ENCODE measurements at regions not wholly inside any gene's neighbourhood (a gene's known extent, or its start where the extent isn't known, plus 50 kb on each side); places are given as distances from the start of the nearest gene placed in this dataset.

GRCh38 chr2:60313470-60314172 is 239.8 kb downstream of the BCL11A start:
- no peaks in the 10 kb centered on the region for H3K36me3 ChIP-seq (ENCODE audit: insufficient read depth, low read length)
- H3K9ac ChIP-seq (ENCODE audit: low read length) = no peak overlapping the region
- no peak overlapping the region for H2AFZ ChIP-seq (ENCODE audit: low read depth, low read length)
- no peak for TF ChIP-seq EZH2 (IDR thresholded peaks at IDR 0.05; ENCODE audit: borderline replicate concordance, insufficient read depth, low read length, poor library complexity, severe bottlenecking)
- no peak for TF ChIP-seq EP300 (conservative IDR thresholded peaks at IDR 0.05; ENCODE audit: poor library complexity, severe bottlenecking)
- no peak for TF ChIP-seq POLR2AphosphoS5 (IDR thresholded peaks at IDR 0.05)
- TF ChIP-seq, protein P1, sequence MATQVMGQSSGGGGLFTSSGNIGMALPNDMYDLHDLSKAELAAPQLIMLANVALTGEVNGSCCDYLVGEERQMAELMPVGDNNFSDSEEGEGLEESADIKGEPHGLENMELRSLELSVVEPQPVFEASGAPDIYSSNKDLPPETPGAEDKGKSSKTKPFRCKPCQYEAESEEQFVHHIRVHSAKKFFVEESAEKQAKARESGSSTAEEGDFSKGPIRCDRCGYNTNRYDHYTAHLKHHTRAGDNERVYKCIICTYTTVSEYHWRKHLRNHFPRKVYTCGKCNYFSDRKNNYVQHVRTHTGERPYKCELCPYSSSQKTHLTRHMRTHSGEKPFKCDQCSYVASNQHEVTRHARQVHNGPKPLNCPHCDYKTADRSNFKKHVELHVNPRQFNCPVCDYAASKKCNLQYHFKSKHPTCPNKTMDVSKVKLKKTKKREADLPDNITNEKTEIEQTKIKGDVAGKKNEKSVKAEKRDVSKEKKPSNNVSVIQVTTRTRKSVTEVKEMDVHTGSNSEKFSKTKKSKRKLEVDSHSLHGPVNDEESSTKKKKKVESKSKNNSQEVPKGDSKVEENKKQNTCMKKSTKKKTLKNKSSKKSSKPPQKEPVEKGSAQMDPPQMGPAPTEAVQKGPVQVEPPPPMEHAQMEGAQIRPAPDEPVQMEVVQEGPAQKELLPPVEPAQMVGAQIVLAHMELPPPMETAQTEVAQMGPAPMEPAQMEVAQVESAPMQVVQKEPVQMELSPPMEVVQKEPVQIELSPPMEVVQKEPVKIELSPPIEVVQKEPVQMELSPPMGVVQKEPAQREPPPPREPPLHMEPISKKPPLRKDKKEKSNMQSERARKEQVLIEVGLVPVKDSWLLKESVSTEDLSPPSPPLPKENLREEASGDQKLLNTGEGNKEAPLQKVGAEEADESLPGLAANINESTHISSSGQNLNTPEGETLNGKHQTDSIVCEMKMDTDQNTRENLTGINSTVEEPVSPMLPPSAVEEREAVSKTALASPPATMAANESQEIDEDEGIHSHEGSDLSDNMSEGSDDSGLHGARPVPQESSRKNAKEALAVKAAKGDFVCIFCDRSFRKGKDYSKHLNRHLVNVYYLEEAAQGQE (IDR thresholded peaks at IDR 0.05; ENCODE audit: borderline replicate concordance) = no peak
- no peak for TF ChIP-seq SMC3 (conservative IDR thresholded peaks at IDR 0.05; ENCODE audit: poor library complexity)
- no peak for TF ChIP-seq TAF1 (IDR thresholded peaks at IDR 0.05; ENCODE audit: low read depth)
- TF ChIP-seq RAD21 (conservative IDR thresholded peaks at IDR 0.05) = no peak
- no peak for TF ChIP-seq MXI1 (conservative IDR thresholded peaks at IDR 0.05; ENCODE audit: poor library complexity, severe bottlenecking)
- TF ChIP-seq, protein P2, sequence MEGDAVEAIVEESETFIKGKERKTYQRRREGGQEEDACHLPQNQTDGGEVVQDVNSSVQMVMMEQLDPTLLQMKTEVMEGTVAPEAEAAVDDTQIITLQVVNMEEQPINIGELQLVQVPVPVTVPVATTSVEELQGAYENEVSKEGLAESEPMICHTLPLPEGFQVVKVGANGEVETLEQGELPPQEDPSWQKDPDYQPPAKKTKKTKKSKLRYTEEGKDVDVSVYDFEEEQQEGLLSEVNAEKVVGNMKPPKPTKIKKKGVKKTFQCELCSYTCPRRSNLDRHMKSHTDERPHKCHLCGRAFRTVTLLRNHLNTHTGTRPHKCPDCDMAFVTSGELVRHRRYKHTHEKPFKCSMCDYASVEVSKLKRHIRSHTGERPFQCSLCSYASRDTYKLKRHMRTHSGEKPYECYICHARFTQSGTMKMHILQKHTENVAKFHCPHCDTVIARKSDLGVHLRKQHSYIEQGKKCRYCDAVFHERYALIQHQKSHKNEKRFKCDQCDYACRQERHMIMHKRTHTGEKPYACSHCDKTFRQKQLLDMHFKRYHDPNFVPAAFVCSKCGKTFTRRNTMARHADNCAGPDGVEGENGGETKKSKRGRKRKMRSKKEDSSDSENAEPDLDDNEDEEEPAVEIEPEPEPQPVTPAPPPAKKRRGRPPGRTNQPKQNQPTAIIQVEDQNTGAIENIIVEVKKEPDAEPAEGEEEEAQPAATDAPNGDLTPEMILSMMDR (IDR thresholded peaks at IDR 0.05; ENCODE audit: poor library complexity, severe bottlenecking) = no peak
- H3K9me2 ChIP-seq (ENCODE audit: insufficient read depth, low read length) = no peaks in the 10 kb centered on the region
- H3K27me3 ChIP-seq (ENCODE audit: insufficient read depth, low read depth, low read length) = no peaks in the 10 kb centered on the region
- H3F3A ChIP-seq (ENCODE audit: insufficient read depth, low read length, poor library complexity, severe bottlenecking) = no peaks in the 10 kb centered on the region
- no peaks in the 10 kb centered on the region for H3K79me2 ChIP-seq (replicated peaks; ENCODE audit: insufficient read depth, low read length)
- H3K9me3 ChIP-seq (ENCODE audit: low read length) = no peaks in the 10 kb centered on the region
- no peaks in the 10 kb centered on the region for H4K20me1 ChIP-seq (ENCODE audit: insufficient read depth)
- H3K4me3 ChIP-seq (ENCODE audit: low read length) = no peak overlapping the region
- H3K4me2 ChIP-seq (ENCODE audit: low read length) = no peak overlapping the region
- H3K27ac ChIP-seq (ENCODE audit: low read length) = no peak overlapping the region

DNA sequence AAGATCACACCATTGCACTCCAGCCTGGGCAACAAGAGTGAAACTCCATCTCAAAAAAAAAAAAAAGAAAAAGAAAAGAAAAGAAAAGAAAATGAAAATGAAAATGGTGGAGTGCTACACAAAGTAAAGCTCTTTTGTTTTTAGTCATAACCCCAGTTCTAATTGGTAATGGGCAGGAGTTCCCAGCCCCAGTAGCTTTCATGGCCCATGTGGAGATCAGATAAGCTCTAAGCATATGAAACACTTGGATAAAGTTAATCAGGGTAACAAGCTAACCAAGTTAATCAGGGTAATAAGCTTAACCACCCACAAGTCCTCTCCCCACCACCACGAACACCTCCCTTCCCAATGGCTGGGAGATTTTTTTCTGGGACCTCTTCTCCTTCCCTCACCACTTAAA is 240.8 kb downstream of the BCL11A start:
- TF ChIP-seq EP300 (conservative IDR thresholded peaks at IDR 0.05; ENCODE audit: poor library complexity, severe bottlenecking) (no peak), SMC3 (conservative IDR thresholded peaks at IDR 0.05; ENCODE audit: poor library complexity) (no peak), RAD21 (conservative IDR thresholded peaks at IDR 0.05) (no peak), TAF1 (IDR thresholded peaks at IDR 0.05; ENCODE audit: low read depth) (no peak), MXI1 (conservative IDR thresholded peaks at IDR 0.05; ENCODE audit: poor library complexity, severe bottlenecking) (no peak)
- TF ChIP-seq, protein P1 (IDR thresholded peaks at IDR 0.05; ENCODE audit: borderline replicate concordance) = no peak
- TF ChIP-seq, protein P2 (IDR thresholded peaks at IDR 0.05; ENCODE audit: poor library complexity, severe bottlenecking) = no peak

More for the DNA sequence above, 240.8 kb downstream of the BCL11A start:
- Histone ChIP-seq H3K36me3 (ENCODE audit: insufficient read depth, low read length) (no peaks in the 10 kb centered on the region), H3F3A (ENCODE audit: insufficient read depth, low read length, poor library complexity, severe bottlenecking) (no peaks in the 10 kb centered on the region), H3K4me2 (ENCODE audit: low read length) (no peak overlapping the region), H3K79me2 (replicated peaks; ENCODE audit: insufficient read depth, low read length) (no peaks in the 10 kb centered on the region), H3K9me2 (ENCODE audit: insufficient read depth, low read length) (no peaks in the 10 kb centered on the region), H4K20me1 (ENCODE audit: insufficient read depth) (no peaks in the 10 kb centered on the region), H3K9me3 (ENCODE audit: low read length) (no peaks in the 10 kb centered on the region), H2AFZ (ENCODE audit: low read depth, low read length) (no peak overlapping the region), H3K9ac (ENCODE audit: low read length) (no peak overlapping the region), H3K27me3 (ENCODE audit: insufficient read depth, low read depth, low read length) (no peaks in the 10 kb centered on the region), H3K27ac (ENCODE audit: low read length) (no peak overlapping the region), H3K4me3 (ENCODE audit: low read length) (no peak overlapping the region)
